SH-SY5Y (cell line): ENCODE measurements at regions not wholly inside any gene's neighbourhood (a gene's known extent, or its start where the extent isn't known, plus 50 kb on each side); places are given as distances from the start of the nearest gene placed in this dataset.

ENCODE experiments used
- GATA2 ChIP-seq: IDR thresholded peaks from 2 replicates; pipeline ENCODE4 v1.6.1; 2011; ENCODE audit warnings: mild to moderate bottlenecking, low read depth, low read length
- GATA3 ChIP-seq: IDR thresholded peaks from 2 replicates; pipeline ENCODE4 v1.6.1; 2011; ENCODE audit warnings: low read depth, mild to moderate bottlenecking, low read length, moderate library complexity

DNA sequence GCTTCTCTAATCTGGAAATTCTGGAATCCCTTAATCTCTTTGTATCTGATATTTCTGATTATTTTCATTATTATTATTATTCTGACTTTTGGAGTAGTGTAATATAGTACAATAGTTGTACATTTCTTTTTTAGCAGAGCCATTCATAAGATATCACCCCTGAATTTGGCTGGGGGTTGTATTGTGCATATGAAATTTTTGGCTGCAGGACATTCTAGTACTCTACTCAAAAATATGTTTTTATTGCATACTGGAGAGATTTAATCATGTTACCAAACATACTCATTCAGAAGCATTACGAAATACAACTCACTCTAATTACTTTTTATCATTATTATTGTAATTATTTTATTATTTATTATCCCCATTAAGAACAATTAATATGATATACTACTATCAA, 589.7 kb upstream of the KCNMB2 start:
- TF ChIP-seq GATA2 (no peak), GATA3 (no peak)
